ENCODE measurements at regions not wholly inside any gene's neighbourhood (a gene's known extent, or its start where the extent isn't known, plus 50 kb on each side); places are given as distances from the start of the nearest gene placed in this dataset.

GRCh38 chr7:53657586-53657985, 622.2 kb downstream of the POM121L12 start:
- 32 to 43% methylated on average over 1 of the region's 1 CpG for whole genome bisulfite sequencing, 2 donors
- no peak overlapping the region for H3K4me3 ChIP-seq

DNA sequence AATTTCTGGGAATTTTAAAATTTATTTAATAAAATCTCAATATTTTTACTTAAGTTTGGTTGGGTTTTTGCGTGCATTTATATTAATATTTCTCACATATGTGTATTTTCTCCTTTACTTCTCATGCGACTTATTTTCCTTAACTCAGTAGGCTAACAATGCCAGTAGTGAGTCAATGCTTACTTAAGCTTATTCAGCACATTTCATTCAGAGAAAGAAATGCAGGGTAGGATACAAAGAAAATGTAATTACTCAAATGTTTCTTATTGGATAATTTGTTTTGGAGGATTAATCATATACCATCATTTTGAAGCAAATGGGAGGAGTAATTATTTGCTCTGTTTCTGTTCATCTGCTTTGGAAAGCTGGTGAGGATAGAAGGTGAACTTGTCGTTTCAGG, 623.5 kb downstream of the POM121L12 start:
- H3K36me3 ChIP-seq: no peaks in the 10 kb centered on the region
- TF ChIP-seq POLR2A (IDR thresholded peaks at IDR 0.05): no peak
- TF ChIP-seq, protein P1, sequence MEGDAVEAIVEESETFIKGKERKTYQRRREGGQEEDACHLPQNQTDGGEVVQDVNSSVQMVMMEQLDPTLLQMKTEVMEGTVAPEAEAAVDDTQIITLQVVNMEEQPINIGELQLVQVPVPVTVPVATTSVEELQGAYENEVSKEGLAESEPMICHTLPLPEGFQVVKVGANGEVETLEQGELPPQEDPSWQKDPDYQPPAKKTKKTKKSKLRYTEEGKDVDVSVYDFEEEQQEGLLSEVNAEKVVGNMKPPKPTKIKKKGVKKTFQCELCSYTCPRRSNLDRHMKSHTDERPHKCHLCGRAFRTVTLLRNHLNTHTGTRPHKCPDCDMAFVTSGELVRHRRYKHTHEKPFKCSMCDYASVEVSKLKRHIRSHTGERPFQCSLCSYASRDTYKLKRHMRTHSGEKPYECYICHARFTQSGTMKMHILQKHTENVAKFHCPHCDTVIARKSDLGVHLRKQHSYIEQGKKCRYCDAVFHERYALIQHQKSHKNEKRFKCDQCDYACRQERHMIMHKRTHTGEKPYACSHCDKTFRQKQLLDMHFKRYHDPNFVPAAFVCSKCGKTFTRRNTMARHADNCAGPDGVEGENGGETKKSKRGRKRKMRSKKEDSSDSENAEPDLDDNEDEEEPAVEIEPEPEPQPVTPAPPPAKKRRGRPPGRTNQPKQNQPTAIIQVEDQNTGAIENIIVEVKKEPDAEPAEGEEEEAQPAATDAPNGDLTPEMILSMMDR (IDR thresholded peaks at IDR 0.05): no peak
- WGBS, 2 donors: 62 to 70% methylated on average over 3 of the region's 3 CpGs
- no peak overlapping the region for H3K27ac ChIP-seq
- no peaks in the 10 kb centered on the region for H3K9me3 ChIP-seq
- H3K27me3 ChIP-seq: no peaks in the 10 kb centered on the region
- peaks cover 0 to 4% (median 0%) of the 10 kb centered on the region in 3 donors for H3K4me1 ChIP-seq
- no peak for DNase-seq
- H3K4me3 ChIP-seq: no peak overlapping the region
- intact Hi-C loops (cut with DNase I): no loop called here

More at GRCh38 chr7:53657586-53657985, 622.2 kb downstream of the POM121L12 start:
- intact Hi-C loops (cut with DNase I): no loop called here
- Histone ChIP-seq H3K27ac (no peak overlapping the region), H3K27me3 (no peaks in the 10 kb centered on the region), H3K4me1 (peaks cover 0 to 4% (median 0%) of the 10 kb centered on the region in 3 donors), H3K36me3 (no peaks in the 10 kb centered on the region), H3K9me3 (no peaks in the 10 kb centered on the region)
- TF ChIP-seq POLR2A (IDR thresholded peaks at IDR 0.05): no peak
- TF ChIP-seq, protein P1 (IDR thresholded peaks at IDR 0.05): no peak
- no peak for DNase-seq

DNA sequence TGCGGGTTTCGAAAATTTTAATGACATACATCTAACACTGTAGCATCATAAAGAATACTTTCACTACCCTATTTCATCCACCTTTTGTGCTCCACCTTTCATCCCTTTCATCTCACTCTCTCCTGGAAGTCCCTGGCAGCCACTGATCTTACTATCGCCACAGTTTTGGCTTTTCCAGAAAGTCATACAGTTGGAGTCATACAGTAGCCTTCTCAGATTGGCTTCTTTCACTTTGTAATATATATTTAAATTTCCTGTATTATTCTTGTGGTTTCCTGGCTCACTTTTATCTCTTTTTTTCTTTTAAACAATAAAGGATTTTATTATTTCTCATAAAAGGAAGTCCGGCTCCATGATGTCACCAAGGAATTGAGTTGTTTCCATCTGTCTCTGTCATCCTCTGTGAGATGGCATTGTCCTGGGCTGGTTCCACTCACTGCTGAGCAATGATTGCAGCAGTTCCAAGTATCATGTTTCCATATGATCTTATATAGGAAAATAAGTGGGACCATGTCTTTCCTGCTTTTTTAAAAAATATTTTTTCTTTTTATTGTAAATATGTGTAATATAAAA, 626.3 kb downstream of the POM121L12 start:
- WGBS, 2 donors: 60 to 84% methylated on average over 4 of the region's 4 CpGs
- no peak for TF ChIP-seq POLR2A (IDR thresholded peaks at IDR 0.05)
- TF ChIP-seq, protein P1 (IDR thresholded peaks at IDR 0.05): no peak
- H3K9me3 ChIP-seq: no peaks in the 10 kb centered on the region
- intact Hi-C loops (cut with DNase I): no loop called here
- H3K4me3 ChIP-seq: no peak overlapping the region
- no peaks in the 10 kb centered on the region for H3K27me3 ChIP-seq
- no peaks in the 10 kb centered on the region for H3K36me3 ChIP-seq
- H3K27ac ChIP-seq: no peak overlapping the region
- DNase-seq: no peak
- H3K4me1 ChIP-seq: peaks cover 0 to 4% (median 0%) of the 10 kb centered on the region in 3 donors

GRCh38 chr7:53672681-53673080, 637.2 kb downstream of the POM121L12 start:
- Histone ChIP-seq H3K9me3 (no peaks in the 10 kb centered on the region), H3K4me1 (no peaks in the 10 kb centered on the region), H3K36me3 (no peaks in the 10 kb centered on the region), H3K27ac (no peak overlapping the region), H3K4me3 (no peak overlapping the region), H3K27me3 (no peaks in the 10 kb centered on the region)
- WGBS, 2 donors: 26 to 29% methylated on average over 1 of the region's 1 CpG
- no peak for TF ChIP-seq POLR2A (IDR thresholded peaks at IDR 0.05)
- TF ChIP-seq, protein P1 (IDR thresholded peaks at IDR 0.05): no peak
- no peak for DNase-seq
- intact Hi-C loops (cut with DNase I): no loop called here

- Histone ChIP-seq H3K4me1 (no peaks in the 10 kb centered on the region), H3K9me3 (no peaks in the 10 kb centered on the region), H3K36me3 (no peaks in the 10 kb centered on the region), H3K4me3 (no peak overlapping the region), H3K27me3 (no peaks in the 10 kb centered on the region), H3K27ac (no peak overlapping the region)
- no peak for TF ChIP-seq POLR2A (IDR thresholded peaks at IDR 0.05)
- TF ChIP-seq, protein P1 (IDR thresholded peaks at IDR 0.05): no peak
- intact Hi-C loops (cut with DNase I): no loop called here
- no peak for DNase-seq
- 77 to 95% methylated on average over 1 of the region's 1 CpG for WGBS, 2 donors
These were observed 640.4 kb downstream of the POM121L12 start for GRCh38 chr7:53675835-53676234.
